EL (cell line): ENCODE measurements at regions not wholly inside any gene's neighbourhood (a gene's known extent, or its start where the extent isn't known, plus 50 kb on each side); places are given as distances from the start of the nearest gene placed in this dataset.

Experiments
- DNase-seq: peaks from one replicate; pipeline ENCODE4 v3.0.0-alpha.2; 2016

DNA sequence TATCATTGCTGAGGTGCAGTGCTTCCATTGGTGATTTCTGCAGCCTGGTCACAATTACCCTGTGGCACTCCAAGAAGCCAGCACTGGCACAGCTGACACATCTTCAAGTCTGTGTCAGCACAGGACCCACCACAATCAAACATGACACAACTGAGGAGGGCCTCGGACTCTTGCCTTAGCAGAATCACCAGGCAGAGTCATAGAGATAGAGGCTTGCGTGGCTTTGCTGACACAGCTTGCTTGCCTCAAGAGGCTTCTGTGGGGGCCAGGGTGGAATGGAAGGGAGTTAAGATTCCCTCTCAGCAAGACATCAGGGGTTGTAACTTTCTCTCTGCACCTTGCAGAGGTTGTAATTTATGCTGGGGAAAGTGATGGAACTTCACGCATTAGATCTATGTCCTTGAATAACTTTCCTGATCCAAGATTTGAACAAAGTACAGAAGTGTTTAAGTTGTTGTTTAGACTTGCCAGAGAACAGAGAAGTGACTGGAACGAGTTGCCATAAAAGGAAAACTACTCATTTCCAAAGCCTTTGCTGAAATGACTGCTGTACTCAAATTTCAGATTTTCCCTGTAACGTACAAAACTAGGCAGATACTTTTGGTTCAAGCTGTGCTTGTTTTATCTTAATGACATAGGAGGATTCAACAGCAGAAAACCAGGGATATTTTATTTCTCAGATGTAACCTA lies 170.7 kb downstream of the DIPK2A start:
- peak; percentile 28 for DNase-seq

DNA sequence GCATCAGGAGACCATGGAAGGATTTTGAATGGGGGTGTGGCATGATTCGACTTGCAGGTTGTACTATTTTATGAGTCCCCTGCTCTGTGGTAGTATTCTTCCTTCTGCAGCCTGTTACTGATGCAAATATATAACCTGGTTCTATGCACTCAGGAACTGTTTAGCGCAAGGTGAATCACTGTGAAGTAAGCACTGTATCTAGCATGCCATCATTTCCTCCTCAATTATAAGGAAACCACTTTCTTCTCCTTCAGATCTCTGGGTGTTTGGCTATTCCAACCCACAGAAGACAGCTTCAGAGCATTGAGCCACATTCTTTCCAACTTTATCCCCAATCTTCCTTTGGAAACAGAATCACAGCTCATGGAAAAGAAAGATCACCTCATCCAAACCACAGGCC lies 176.7 kb downstream of the DIPK2A start:
- no peak for DNase-seq

DNA sequence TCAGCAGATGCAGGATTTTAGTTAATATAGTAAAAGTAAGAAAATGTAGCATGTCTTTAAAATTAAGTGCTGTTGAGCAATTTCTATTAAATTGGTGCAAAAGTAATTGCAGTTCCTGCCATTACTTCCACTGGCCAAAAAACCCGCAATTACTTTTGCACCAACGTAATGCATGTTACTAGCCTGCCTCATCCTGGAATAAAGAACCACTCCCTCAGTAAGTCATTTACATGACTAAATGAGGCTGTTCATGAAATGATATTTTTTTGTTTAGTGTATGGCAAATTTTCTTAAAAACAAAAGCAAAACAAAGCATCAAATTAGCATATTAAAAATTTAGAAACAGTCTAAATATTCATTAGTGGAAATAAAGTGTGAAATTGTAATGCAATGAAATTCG lies 180.4 kb downstream of the DIPK2A start:
- DNase-seq: no peak

DNA sequence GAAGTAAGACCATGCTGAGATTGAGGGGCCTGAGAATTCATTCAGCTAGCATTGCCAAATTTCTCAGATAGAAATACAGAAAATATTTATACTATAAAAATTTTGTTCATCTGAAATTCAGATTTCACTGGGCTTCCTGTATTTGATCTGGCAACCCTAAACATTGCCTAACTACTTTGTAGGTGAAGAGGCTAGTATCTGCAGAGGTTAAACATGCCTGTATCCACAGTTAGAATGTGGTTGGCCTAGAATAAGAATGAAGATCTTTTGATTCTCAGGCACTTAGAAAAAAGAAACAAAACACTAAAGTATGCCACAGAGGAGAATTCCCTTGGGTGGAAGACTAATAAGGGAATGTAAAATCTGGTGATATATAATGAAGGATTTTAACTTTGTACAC lies 189.0 kb downstream of the DIPK2A start:
- no peak for DNase-seq

DNA sequence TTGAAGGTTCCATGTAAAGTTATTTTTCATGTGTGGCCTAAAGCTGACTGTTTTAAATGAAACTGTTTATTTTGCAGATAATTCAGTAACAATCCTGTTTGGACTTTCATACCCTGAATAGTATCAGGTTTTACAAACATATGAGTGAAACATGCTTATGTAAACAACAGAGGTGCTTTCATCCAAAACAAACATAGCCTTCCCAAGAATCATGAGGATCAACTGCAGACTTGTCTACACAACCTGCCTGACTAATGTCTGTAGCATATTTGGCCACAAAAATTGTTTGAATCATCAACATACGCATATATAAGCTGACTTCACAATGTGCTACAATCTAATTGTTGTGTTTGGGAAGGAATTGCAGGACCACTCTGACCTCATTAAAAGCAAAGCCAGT lies 190.4 kb downstream of the DIPK2A start:
- peak; percentile 44 for DNase-seq

DNA sequence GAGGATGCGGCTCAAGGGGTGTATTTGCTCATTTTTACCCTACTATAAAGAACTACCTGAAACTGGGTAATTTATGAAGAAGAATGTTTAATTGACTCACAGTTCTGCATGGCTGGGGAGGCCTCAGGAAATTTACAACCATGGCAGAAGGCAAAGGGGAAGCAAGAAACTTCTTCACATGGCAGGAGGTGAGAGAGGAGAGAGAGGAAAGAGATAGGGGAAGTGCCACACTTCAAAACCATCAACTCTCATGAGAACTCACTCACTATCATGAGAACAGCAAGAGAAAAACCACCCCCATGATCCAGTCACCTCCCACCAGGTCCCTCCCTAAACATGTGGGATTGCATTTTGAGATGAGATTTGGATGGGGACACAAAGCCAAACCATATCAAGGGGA lies 192.7 kb downstream of the DIPK2A start:
- DNase-seq: no peak

DNA sequence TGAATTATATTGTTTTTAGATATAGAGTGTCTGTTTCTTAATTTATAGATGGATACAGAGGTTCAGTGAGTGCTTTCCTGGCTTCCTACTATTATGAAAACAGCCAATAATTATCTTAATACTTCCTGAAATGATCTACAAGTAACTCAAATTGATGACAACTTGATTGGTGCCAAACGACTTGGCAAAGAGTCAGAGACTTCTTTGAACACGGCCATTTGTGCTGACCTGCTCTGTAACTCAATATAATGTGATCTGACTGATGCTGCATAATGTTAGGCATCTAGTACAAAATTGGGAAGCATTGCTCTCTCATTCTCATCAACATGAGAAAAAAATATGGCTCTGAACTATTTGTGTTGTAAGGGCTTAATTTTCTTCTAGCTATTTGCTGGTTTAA lies 193.9 kb downstream of the DIPK2A start:
- no peak for DNase-seq

DNA sequence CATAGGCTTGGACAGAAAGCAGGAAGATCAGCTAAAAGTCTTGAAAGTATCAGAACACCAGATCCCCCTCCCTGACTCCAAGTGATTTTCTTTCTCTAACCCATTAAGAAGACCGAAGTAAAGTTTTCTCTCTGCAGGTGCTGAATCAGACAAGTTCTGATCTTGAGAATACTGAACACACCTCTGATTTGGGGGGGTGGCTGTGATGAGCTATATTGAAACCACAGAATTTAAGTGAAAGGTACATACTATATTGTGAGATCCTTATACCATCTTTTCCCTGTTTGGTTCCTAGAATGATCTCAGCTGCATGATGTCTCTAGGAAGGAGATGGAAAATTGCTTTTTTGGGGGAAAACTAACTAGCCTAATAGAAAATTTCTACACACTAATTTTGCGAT lies 196.0 kb downstream of the DIPK2A start:
- DNase-seq: no peak

DNA sequence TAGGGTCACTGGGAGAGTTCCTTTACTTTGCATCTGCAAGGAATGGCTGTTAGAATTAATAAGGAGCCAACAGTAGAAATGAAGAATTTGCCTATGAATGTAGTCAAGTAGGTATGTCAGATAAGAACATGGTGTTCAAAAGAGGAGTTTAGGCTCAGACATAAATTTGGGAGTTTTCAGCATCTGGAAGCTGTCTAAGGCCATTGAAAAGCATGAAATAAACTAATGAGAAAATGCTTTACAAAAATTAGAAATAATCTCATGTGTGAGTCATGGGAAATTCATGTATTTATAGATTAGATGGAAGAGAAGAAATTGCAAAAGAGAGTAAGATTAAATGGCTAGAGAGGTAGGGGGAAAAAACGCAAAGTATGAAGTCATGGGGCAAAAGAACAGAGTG lies 201.9 kb downstream of the DIPK2A start:
- DNase-seq: no peak

DNA sequence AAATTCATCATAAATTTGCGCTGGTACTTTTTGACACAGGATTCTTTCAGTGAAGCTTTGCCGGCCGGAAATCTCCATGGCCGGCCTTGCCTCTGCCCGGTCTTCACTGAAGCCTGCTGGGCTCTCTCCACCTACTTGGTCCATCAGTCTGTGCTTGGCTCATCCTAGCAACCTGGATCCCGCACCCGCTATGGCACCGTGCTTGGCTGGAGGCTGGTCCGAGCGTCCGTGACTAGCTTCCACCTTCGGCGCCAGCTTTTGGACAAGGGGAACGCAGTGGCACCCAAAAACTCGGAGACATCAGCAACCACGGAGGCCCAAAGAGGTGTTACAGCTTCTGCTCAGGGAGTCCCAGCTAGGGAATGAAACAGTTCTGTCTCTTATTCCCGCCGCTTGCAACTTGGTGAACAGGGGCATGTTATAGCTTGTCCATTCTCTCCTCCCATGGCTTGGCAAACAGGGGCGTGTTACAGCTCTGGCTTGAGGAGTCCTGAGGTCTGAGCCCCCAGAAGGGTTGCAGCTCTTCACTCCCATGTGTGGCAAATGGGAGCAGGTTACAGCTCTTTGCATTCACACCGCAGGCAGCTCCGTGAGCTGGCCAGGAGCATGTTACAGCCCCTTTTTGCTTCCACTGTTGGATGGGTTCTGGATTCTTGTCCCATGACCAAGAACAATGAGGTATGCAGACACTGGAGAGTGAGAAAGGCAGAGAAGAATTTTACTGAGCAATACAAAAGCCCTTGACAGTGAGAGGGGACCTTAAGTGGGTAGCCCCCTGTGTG lies 204.2 kb downstream of the DIPK2A start:
- DNase-seq: no peak

DNA sequence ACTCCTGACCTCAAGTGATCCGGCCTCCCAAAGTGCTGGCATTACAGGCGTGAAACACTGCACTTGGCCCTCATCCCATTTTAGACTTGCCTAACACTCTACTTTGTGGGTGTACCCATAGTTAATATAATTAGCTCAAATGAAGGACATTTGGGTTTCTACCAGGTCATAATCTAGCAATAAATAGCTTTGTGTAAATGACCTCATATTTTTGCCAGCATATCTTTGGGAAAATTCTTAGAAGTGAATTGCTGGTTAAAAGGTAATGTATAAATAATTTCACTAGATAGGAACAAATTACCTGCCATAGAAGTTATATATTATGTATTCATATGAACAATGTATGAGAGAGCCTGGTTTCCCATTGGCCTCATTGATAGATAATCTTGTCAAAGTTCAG lies 206.0 kb downstream of the DIPK2A start:
- no peak for DNase-seq

DNA sequence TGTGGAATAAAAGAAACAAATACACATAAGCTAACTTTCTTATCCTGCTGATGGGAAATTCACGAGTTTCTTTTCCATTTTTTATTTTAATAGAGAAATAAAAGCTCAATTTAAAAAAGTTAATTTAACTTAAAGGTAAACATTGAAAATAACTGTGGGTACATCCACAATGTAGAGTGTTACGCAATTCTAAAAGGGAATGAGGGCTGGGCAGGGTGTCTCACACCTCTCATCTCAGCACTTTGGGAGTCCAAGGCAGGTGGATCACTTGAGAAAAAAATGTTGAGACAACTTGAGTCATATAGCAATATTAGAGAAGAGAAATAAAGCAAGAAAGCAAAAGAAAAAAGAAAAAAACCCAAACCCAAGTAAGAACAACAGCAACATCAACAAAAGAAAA lies 207.0 kb downstream of the DIPK2A start:
- no peak for DNase-seq

DNA sequence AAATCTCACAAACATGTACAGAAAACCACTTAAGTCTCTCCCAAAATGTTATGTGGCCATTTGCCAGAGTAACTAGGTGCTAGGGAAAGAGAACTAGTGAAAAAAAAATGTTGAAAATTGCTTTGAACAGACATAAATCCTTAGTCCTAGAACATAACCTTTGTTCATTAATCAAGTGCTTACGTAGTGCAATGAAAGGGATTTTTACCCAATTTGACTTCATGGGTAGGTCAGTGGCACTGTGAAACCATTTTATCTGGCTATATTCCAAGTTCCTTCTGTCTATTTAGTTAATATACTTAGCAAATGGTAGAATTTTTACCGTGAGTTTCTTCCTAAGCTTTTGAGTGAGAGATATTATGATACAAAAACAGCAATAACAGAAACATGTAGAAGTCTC lies 209.4 kb downstream of the DIPK2A start:
- no peak for DNase-seq

DNA sequence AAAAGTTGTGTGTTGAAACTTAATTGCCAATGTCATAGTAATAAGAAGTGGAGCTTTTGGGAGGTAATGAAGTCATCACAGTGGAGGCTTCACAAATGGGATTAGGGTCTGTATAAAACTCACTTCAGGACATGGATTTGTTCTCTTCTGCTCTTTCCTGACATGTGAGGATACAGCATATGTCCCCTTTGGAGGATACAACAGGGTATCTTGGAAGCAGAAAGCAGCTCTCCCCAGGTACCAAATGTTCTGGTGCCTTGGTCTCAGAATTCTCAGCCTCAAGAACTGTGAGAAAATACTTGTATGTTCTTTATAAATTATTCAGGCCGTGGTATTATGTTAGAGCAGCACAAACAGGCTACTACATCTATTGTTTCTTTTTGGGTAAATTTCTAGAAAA lies 210.9 kb downstream of the DIPK2A start:
- DNase-seq: no peak

DNA sequence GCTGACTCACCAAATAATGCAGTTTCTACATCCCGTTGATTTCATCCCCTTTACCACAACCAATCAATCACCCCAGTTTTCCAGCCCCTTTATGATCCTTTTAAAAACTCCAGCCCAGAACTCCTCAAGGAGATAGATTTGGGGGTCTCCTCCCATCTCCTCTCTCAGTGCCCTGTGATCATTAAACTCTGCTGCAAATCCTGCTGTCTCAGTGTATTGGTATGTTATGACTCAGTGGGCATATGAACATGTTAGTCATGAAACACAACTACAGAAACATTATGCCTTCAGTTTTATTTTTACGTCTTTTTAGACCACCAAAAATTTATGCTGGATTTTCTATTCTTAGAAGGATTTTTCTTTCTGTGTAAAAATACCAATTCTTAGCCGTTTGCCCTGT lies 213.7 kb downstream of the DIPK2A start:
- peak; percentile 43 for DNase-seq

DNA sequence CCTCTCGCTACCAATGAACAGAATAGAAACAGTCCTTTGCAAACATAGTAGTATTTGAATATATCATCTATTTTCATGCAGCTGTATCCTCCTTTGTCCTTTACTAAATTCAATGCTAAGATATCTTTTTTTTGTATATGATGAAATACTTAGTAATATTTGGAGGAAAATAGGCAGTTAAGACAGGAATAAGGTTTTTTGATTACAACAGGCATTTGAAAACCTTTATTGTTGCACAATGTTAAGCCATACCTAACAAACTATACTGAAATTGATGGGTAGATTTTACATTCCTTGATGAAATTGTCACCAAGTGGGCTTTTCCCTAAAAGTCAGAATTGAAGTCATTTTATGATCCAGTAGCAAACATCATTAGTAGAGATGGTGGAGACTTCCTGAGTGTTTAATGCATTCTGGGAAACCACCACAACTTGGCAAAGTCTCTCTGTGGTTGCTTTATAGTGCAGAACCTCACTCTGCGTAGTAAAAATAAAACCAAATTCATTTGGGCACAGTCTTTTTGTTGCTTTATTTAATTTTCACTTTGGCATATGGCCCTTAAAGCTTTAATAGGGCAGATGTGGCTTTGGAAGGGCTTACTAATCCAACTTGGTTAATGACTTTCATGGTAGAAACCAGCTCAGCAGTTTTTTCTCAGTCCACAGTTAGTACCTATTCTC lies 216.0 kb downstream of the DIPK2A start:
- DNase-seq: peak; percentile 40

DNA sequence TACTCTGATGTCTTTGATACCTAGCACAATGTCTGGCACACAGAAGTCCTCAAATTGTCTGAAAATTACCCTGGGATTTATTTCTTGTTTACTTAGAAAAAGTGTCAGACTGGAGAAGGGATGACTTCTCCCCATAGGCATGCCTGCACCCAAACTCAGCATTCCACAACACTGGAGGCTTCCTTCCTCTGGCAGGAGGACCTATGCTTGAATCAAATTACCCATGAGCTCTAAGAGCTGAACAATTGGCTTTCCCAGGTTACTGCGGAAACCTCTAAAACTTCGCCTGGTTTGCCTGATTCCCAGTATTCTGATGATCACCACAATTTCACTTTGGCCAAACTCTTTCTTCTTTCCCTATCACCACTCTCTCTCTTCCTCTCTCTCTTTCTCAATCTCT lies 217.4 kb downstream of the DIPK2A start:
- peak; percentile 41 for DNase-seq

DNA sequence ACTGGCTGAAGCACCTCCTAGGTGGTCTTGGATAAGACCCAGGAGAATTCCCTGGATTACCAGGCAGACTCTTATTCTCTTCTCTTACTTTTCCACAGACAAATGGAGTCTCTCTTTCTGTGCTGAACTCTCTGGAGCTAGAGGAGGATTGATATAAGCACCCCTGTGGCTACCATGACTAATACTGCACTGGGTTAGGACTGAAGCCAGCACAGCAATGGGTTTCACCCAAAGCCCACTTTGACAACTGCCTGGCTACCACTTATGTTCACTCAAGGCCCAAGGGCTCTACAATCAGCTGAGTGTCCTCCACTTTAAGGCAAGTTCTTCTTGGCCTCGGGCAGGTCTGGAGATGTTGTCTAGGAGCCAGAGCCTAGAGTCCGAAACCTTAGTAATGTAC lies 225.5 kb downstream of the DIPK2A start:
- no peak for DNase-seq

DNA sequence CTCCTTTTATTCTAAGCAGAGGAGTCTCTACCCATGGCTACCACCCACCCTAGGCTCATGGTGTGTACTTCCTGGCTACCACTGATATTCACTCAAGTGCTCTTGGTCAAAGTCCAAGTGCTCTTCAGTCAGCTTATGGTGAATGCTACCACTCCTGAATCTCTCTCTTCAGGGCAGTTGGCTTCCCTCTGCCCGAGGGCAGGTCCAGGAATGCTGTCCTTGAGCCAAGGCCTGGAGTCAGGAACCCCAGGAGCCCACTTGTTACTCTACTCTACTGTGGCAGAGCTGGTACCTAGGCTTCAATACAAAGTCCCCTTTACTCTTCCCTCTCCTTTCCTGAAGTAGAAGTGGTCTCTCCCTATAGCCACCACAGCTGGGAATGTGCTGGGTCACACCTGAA lies 226.0 kb downstream of the DIPK2A start:
- DNase-seq: no peak

DNA sequence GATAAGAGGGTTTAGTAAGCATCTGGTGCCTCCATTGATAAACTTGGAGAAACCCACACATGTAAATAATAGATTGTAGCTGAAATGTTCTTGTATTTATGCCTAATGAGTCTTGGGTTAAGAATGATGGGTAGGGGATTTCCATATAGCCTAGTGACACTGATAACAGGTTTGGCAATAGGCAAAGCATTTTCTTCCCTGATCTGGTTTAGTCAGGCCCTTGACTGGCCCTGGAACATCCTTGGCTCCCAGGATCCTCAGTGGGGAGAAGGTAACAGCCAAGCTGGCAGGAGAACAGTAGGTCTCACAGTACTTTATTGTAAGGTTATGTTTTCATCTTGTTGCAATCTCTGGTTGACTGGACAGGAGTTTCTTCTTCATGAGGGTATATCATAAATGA lies 228.4 kb downstream of the DIPK2A start:
- DNase-seq: no peak

DNA sequence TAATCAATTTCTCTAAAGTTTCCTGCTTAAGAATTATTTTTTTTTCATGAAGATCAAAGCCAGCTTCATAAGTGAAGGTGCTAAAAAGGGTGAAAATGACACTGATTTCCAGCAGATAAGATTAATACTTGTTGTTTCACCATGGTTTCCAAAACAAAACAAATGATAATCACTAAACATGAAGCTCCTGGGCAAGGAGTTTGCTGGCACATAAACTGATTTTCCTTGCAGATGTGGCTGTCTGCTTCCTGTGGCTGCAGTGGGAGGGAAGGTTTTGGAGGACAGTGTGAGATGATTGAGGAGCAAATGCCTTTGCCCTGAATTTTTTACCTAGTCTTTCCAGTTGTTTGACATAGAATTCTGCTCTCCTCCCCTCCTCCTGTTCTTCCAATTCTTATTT lies 228.8 kb downstream of the DIPK2A start:
- DNase-seq: no peak

DNA sequence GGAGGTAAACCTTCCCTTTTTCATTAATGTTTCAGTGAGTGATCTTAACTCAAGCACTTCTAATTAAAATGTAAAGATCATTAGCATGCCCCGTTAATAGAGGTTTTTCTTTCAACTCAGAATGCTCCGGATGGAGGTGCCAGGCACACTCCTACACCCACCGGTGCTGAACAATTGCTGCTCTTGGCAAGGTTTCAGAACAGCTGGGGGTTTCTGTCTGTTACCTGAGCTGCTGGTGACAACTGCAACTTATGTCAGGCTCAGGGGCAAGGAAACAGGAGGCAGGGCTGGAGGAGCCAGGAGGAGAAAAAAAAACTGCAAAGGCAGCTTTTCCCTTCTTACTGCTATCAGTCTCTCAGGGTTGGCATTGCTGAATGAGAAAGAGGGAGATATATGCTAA lies 250.1 kb downstream of the DIPK2A start:
- no peak for DNase-seq

DNA sequence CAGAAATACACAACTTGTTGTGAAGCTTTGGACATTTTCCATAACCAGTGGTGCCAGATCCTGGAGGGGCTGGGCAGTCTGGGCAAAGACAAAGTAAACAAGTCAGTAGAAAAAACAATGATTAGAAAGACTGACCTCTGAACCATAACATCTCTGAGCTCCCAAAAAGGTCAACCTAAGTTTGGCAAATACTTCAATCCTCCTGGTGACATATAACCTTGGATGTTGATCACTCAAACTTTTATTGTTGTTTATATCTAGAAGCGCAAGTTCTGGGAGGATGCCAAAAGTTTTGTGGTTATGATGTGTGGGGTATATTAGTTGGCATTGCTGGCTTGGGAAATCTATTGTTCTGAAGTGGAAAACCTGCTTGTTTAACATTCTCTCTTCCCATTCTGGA lies 257.7 kb downstream of the DIPK2A start:
- DNase-seq: peak; percentile 2

DNA sequence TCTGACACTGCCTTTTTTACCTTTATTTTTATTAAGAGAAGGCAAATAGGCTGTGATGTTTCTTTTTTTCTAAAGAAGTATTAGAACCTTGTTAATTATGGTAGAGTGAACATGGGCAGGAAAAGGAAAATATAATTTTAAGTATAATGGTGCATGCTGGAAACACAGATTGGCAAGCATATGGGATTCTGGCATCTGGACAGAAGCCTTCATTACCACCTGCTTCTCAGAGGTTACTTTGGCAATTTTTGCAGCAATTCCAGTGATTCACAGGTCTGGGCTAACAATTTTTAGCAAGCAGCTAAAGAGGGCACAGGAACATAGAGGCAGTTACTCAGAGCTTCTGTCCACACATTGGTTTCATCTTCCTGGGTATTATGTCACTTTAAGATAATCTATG lies 258.3 kb downstream of the DIPK2A start:
- DNase-seq: no peak
